Motor neuron (in vitro differentiated cells): ENCODE measurements at regions not wholly inside any gene's neighbourhood (a gene's known extent, or its start where the extent isn't known, plus 50 kb on each side); places are given as distances from the start of the nearest gene placed in this dataset.
A peak's percentile ranks its signal among the peaks of the same experiment; 100 is the strongest.

Experiments
- ATAC-seq, 8 experiments: fragments of 200-7000 bp; cut with Tn5 transposase; replicated peaks in 6 of 8; 2 replicates each; pipeline ENCODE4 v1.8.0; 2021; ENCODE audit warnings: mild to moderate bottlenecking in 8 of 8, moderate library complexity in 8 of 8
- H3K27ac ChIP-seq, 2 donors: fragments of 250-450 bp; sonication (Bioruptor Pico); 2 replicates each; pipeline ENCODE4 v1.9.0; 2021; ENCODE audit warnings: antibody characterized with exemption in 2 of 2, mild to moderate bottlenecking in 2 of 2, moderate library complexity in 1 of 2
- H3K4me1 ChIP-seq, 2 donors: fragments of 250-450 bp; sonication (Bioruptor Pico); replicated peaks in 1 of 2; 2 replicates each; pipeline ENCODE4 v1.6.1; 2021; ENCODE audit warnings: antibody characterized with exemption in 2 of 2, mild to moderate bottlenecking in 2 of 2, moderate library complexity in 1 of 2
- H3K4me3 ChIP-seq, 5 donors: fragments of 250-450 bp; sonication (Bioruptor Pico); 2 replicates each; pipeline ENCODE4 v1.9.0; 2021; ENCODE audit warnings: antibody characterized with exemption in 5 of 5, mild to moderate bottlenecking in 5 of 5, moderate library complexity in 4 of 5
- WGBS, 10 experiments: fragments of 450-650 bp; shearing (Covaris generic); methylation state at CpG; one replicate each; pipeline ENCODE4 v1.0.0; 2022; 5-methylcytosine and 5-hydroxymethylcytosine counted together
- in situ Hi-C, 9 experiments: fragments of 400-800 bp; cut with MboI; loops; one replicate each; pipeline ENCODE4 v1.15.0; 2021; ENCODE audit warnings: low sequenced_read_pairs in 9 of 9, low pct_unique_long_range_greater_than_20kb in 2 of 9; ENCODE audit not compliant: unreplicated experiment in 9 of 9

DNA sequence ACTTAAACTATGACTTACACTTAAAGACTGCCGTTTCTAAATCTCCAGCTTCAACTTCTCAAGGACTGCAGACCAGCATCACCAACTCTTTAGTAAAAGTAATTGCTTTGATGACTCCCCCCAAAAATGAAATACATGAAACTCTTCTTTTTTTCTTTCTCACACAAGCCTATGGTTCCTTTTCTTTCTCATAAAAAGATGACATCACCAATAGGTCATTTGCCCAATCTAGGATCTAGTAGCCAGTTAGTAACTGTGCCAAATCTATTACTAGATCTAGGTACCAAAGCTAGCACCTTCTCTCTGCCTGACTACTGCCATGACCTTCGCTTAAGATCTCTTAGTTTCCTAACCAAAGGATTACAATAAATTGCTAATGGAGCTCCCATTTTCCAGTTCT, 1266.0 kb upstream of the ADGRL4 start:
- no peak overlapping the region for H3K4me3 ChIP-seq
- H3K4me1 ChIP-seq, result no peaks in the 10 kb centered on the region
- no peak for ATAC-seq
- in situ Hi-C loops, result no loop called here
- WGBS, 10 experiments, result 21 to 100% (median 82%) methylated on average over 1 to 2 of the region's 2 CpGs
- no peak overlapping the region for H3K27ac ChIP-seq

DNA sequence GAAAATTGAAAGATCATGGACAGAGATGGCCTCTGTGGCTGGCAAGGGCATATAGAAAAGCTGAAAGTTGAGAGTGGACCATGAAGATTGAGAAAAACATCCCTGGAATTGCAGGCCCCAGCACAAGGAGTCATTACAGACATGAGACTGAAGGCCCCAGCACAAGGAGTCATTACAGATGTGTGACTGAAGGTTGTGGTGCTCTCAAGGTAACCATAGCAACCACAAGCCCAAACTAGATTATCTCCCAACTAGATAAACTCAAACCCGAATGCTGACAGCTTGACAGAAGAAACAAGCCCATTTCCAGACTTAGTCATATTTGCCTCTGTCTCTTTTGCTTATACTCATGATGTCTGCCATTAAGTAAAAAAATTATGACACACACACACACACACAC, 1252.1 kb upstream of the ADGRL4 start:
- Histone ChIP-seq H3K27ac (no peak overlapping the region), H3K4me3 (no peak overlapping the region), H3K4me1 (no peaks in the 10 kb centered on the region)
- in situ Hi-C loops, result no loop called here
- peak in 2 of 8 experiments; percentile 17 to 40 for ATAC-seq
- 11 to 100% (median 73%) methylated on average over 1 of the region's 1 CpG; no CpG with 5 or more reads in 2 of the 10 experiments for WGBS, 10 experiments

DNA sequence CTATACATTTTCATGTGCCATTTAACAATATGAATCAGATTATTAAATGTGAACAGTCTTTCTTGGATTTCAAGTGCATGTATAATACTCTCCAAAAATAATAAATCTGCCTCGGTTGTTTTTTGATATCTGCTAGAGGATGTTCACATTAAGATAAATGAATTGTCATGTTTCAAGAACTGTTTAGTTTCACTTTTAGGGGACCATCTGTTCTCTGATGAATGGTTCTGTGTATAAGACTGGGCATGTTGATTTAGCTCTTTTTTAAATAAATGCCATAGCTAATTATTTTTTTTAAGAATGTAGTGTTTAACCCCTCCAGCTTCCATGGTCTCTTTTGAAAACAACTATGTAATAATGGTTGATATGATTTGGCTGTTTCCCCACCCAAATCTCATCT, 1245.1 kb upstream of the ADGRL4 start:
- Histone ChIP-seq H3K4me1 (no peaks in the 10 kb centered on the region), H3K27ac (no peak overlapping the region), H3K4me3 (no peak overlapping the region)
- peak in 5 of 8 experiments; percentile 32 to 76 (median 43) for ATAC-seq
- in situ Hi-C loops, result no loop called here
- WGBS, 10 experiments, result 0 to 100% (median 89%) methylated on average over 1 of the region's 1 CpG; no CpG with 5 or more reads in 1 of the 10 experiments

GRCh38 chr1:80251171-80251570, 1244.6 kb upstream of the ADGRL4 start:
- H3K27ac ChIP-seq, result no peak overlapping the region
- in situ Hi-C loops, result no loop called here
- no peaks in the 10 kb centered on the region for H3K4me1 ChIP-seq
- H3K4me3 ChIP-seq, result no peak overlapping the region
- peak in 3 of 8 experiments; percentile 26 to 84 (median 63) for ATAC-seq

GRCh38 chr1:80250573-80251168, 1244.1 kb upstream of the ADGRL4 start:
- Histone ChIP-seq H3K4me1 (no peaks in the 10 kb centered on the region), H3K4me3 (no peak overlapping the region), H3K27ac (no peak overlapping the region)
- ATAC-seq, result peak in 1 of 8 experiments; percentile 88
- in situ Hi-C loops, result no loop called here
- 11 to 100% (median 83%) methylated on average over 1 to 3 of the region's 3 CpGs for WGBS, 10 experiments

DNA sequence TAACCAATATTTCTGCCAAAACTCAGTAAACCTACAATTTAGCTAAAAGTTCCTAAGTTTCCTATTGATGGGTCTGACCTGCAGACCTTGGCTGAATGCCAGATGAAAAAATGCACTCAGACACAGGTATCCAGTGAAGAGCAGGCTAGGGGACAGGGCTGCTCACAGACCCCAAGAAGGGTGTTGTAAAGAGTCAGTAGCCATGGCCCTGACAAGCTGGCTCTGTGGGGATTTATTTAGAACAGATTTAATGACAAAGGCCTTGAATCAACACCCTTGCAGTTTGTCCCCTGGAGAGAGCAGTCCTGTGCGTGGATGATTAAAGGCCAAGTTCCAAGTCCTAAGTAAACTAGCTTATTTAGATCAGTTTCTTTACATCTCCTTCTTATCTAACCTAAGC, 1243.2 kb upstream of the ADGRL4 start:
- H3K4me1 ChIP-seq, result no peaks in the 10 kb centered on the region
- WGBS, 10 experiments, result 8 to 100% (median 100%) methylated on average over 1 of the region's 1 CpG; no CpG with 5 or more reads in 4 of the 10 experiments
- in situ Hi-C loops, result no loop called here
- no peak overlapping the region for H3K27ac ChIP-seq
- ATAC-seq, result no peak
- no peak overlapping the region for H3K4me3 ChIP-seq

GRCh38 chr1:80248886-80249285, 1242.4 kb upstream of the ADGRL4 start:
- peak in 1 of 8 experiments; percentile 37 for ATAC-seq
- H3K4me1 ChIP-seq, result no peaks in the 10 kb centered on the region
- no peak overlapping the region for H3K4me3 ChIP-seq
- H3K27ac ChIP-seq, result no peak overlapping the region
- in situ Hi-C loops, result no loop called here

DNA sequence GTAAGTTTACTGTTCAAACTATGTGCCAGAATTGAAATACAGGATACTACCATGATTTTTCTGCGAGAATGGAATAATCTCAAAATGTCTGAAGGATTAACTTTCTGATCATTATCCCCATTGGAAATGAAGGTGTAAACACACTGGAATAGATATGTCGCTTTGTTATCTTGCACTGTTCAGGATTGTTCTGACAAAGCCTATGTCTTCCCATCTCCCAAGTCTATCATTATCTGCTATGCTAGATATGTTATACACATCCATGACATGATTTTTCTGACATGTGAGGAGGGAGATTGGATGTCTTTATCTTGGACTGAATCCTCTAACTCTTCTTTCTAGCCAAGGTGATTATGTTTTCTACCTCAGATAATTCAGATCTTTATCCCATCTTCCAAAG, 1239.3 kb upstream of the ADGRL4 start:
- in situ Hi-C loops, result no loop called here
- Histone ChIP-seq H3K4me1 (no peaks in the 10 kb centered on the region), H3K27ac (no peak overlapping the region), H3K4me3 (no peak overlapping the region)
- ATAC-seq, result no peak
- 0 to 100% (median 89%) methylated on average over 1 to 2 of the region's 2 CpGs; no CpG with 5 or more reads in 2 of the 10 experiments for WGBS, 10 experiments

- in situ Hi-C loops, result no loop called here
- no peak overlapping the region for H3K4me3 ChIP-seq
- peak in 1 of 8 experiments; percentile 55 for ATAC-seq
- no peaks in the 10 kb centered on the region for H3K4me1 ChIP-seq
- no peak overlapping the region for H3K27ac ChIP-seq
- WGBS, 10 experiments, result 0 to 93% (median 79%) methylated on average over 1 of the region's 1 CpG; no CpG with 5 or more reads in 1 of the 10 experiments
Observed at GRCh38 chr1:80244372-80244771, 1237.8 kb upstream of the ADGRL4 start.

GRCh38 chr1:80241566-80241965, 1235.0 kb upstream of the ADGRL4 start:
- in situ Hi-C loops, result no loop called here

GRCh38 chr1:80225510-80225909, 1219.0 kb upstream of the ADGRL4 start:
- Histone ChIP-seq H3K4me1 (no peaks in the 10 kb centered on the region), H3K4me3 (no peak overlapping the region), H3K27ac (no peak overlapping the region)
- 0 to 100% (median 90%) methylated on average over 1 to 2 of the region's 2 CpGs; no CpG with 5 or more reads in 1 of the 10 experiments for WGBS, 10 experiments
- in situ Hi-C loops, result no loop called here
- no peak for ATAC-seq

More at GRCh38 chr1:80241566-80241965, 1235.0 kb upstream of the ADGRL4 start:
- no peaks in the 10 kb centered on the region for H3K4me1 ChIP-seq
- no peak overlapping the region for H3K27ac ChIP-seq
- 29 to 100% (median 95%) methylated on average over 1 of the region's 1 CpG; no CpG with 5 or more reads in 4 of the 10 experiments for WGBS, 10 experiments
- no peak overlapping the region for H3K4me3 ChIP-seq
- ATAC-seq, result no peak

DNA sequence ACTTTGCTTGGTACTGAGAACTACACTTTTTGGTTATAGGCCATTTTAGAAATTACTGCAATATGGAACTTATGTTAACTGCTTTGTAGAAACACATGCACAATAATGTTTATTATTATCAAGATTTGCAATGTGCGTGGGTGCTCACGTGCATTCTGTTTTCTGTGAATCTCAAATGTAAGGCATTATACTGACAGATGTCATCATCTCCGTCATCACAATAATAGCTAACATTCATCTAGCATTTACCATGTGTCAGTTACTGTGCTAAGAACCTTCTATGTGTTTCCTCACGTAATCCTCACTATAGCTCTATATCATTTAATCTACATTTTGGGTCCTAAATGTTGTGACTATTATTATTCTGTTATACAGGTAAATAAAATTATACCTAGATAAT, 1214.8 kb upstream of the ADGRL4 start:
- no peak for ATAC-seq
- in situ Hi-C loops, result no loop called here
- no peak overlapping the region for H3K27ac ChIP-seq
- WGBS, 10 experiments, result 21 to 100% (median 96%) methylated on average over 1 to 4 of the region's 4 CpGs; no CpG with 5 or more reads in 1 of the 10 experiments
- H3K4me3 ChIP-seq, result no peak overlapping the region
- H3K4me1 ChIP-seq, result peaks cover 0 to 4% of the 10 kb centered on the region in 2 donors

DNA sequence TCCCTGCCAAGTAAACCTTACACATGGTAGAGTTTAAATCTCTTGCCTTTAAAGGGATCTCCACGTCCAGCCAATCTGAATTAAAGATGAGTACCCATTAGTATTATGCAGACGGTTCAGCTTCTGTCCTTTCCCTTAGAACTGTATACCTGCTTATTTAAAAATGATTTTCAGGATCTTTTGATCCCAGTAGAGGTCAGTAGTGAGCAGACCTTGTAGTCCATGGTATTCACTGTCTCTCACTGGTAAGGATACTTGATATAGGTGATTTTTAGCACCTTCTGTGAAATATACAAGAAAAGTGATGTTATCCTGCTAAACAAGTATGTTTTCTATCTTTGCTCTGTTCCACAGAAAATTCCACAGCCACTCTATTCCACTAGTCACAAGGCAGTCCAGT, 1211.6 kb upstream of the ADGRL4 start:
- H3K4me3 ChIP-seq, result no peak overlapping the region
- no peak overlapping the region for H3K27ac ChIP-seq
- WGBS, 10 experiments, result 0 to 83% (median 58%) methylated on average over 1 to 2 of the region's 2 CpGs; no CpG with 5 or more reads in 1 of the 10 experiments
- peak in 3 of 8 experiments; percentile 65 to 85 (median 71) for ATAC-seq
- H3K4me1 ChIP-seq, result peaks cover 0 to 4% of the 10 kb centered on the region in 2 donors
- in situ Hi-C loops, result no loop called here

DNA sequence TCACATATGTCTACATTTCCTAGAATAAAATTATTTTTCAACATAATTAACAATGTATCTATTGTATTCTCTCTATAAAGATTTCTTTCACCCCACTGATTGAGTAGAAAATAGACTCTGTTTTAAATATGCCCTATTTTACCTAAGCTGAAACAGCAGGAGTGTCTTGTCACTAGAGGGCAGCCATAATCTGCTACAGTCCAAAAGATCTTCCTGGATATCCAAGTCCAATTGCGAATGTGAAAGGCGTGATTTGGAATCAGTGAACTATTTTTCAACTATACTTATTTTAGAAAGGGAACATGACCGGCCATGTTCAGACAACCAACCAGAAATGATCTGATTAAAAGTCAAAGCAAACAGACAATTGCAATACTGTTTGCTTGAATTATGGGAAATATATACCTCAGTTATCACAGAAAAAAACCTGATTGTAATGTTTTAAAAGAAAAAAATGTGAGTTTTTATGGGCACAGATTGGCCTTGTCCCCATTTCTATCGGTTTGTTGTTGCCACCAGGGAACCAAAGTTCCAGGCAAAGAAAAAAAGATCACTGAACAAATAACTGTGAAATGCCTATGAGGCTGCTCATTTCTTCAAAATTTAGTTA, 1211.0 kb upstream of the ADGRL4 start:
- H3K27ac ChIP-seq, result no peak overlapping the region
- H3K4me3 ChIP-seq, result no peak overlapping the region
- in situ Hi-C loops, result no loop called here
- WGBS, 10 experiments, result 0 to 62% (median 34%) methylated on average over 1 to 4 of the region's 4 CpGs
- ATAC-seq, result peak in 7 of 8 experiments; percentile 39 to 89 (median 64)
- peaks cover 0 to 4% of the 10 kb centered on the region in 2 donors for H3K4me1 ChIP-seq
